NCI-H748 (cell line): ENCODE measurements at regions not wholly inside any gene's neighbourhood (a gene's known extent, or its start where the extent isn't known, plus 50 kb on each side); places are given as distances from the start of the nearest gene placed in this dataset.

Experiments
- DNase-seq: peaks from one replicate; lab custom pipeline; 2025; ENCODE audit not compliant: unreplicated experiment; lab: John Stamatoyannopoulos, UW

DNA sequence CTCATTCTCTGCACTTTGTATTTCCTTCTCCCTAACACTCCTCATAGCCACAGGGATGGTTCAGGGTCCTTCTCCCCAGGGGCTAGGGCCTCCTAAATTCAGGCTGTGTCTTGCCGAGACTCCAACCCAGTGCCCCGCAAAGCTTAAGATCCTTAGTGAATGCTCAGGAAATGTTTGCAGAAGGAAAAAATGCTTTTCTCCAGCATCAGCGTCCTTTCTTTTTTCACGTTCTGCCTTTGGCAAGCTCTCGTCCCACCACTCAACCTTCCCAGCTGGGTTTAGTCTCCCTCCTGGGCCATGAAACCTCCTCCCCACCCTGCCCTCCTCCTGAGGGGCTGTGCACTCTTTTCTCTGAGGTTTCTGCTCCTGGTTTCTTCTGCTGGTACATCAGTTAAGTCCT, 503.8 kb upstream of the B3GAT1 start:
- DNase-seq: no peak

DNA sequence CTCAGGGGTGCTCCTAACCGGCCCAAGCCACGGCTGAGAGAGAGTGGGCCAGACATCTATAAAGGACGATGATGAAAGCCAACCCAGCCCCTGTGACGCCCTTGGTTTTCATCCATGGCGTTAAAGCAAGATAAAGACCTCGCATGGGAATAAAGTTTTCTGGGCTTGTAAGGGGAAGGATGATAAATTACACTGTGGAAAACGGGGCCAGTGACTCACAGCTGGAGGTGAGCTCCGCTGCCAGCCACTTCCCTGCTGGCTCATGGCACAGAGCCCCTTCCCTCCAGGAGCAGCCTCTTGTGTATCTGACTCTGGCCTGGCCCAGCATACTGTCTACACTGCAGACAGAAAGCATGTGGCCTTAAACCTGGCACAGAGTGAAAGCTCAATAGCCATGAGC, 503.2 kb upstream of the B3GAT1 start:
- no peak for DNase-seq

DNA sequence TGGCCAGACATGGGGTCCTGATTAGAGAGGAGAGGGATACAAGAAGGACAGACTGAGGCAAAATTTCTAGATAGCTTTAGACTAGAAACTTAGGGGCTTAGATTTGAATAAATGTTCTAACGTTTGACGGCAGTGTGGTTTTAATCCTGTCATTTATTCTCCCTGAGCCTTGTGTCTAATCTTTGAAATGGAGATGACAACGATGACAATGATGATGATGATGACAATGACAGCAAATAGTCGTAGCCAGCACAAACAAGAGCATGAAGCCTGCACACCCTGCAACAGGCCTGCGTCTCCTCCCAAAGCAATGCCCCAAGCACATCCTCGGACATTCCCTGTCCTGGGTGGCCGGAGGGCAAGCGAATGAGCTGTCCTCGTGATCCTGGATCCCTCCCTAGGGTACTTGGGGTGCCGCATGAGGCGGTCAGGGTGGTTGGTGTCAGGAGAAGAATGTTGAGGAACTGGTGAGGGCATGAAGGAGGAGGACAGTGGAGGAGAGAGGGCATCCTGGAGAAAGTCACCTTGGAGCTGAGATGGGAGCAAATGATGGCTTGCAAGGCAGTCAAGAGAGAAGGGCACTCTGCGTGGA, 502.1 kb upstream of the B3GAT1 start:
- DNase-seq: no peak

DNA sequence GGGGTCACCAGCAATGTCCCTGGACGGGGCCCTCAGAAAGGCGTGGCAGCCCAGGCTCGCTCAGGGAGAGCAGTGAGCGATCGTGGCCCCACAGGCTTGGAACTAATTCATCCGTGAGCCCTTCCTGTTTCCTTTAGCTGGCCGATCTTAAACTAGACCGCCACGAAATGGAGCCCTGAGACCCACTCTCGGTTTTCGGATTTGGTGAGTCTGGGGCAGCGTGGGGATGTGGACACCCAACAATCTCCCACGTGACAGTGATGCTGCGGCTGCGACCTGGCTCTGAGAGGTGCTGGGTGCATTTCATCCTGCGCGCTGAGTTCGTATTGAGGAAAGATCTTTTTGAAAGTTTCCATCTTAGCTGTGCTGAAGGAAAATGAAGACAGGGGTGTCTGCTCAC, 501.3 kb upstream of the B3GAT1 start:
- DNase-seq: no peak

DNA sequence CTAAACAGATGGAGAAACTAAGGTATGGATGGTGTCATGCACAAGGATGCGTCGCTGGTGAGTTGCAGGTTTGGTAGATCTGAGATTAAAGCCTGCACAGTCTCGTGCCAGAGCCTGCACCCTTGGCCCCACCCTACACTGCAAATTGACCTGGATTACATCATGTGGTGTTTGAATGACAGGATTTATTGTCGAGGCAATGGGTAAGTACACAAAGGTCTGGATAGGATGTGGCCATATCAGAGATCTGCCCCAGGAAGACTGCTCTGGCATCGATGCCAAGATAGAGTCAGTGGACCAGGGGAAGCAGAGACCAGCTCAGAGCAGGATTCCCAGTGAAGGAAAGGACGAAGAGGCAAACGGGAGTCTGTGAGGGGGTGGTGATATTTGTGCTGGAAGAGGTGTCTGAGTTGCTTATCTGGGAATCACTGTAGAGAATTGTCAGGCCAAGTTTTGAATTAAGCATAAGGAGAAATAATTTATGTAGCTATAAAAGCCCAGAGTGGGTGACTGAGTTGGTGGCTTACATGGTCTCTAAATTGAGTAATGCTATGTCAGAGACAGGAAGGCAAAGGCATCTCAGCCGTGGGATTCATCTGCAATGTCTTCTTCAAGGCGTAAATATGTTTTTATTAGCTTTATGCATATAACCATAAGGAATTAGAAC, 499.6 kb upstream of the B3GAT1 start:
- peak; percentile 10 for DNase-seq

DNA sequence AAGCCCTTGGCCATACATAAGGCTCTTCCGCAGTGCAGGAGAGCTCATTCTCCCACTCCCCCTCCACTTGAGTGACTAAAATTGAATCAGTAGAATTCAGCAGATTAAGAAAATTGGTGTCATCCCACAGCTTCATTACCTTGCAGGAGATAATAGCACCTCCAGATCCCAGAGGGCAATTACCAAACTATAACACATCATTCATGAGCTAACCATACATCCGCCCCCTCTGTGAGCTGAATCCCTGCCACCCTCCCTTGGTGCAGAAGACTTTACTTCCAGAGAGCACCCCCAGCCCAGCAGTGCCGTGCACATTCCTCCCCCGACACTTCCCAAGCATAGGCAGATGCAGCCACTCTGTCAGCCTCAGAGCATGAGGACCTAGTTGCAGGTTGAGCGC, 496.5 kb upstream of the B3GAT1 start:
- no peak for DNase-seq

DNA sequence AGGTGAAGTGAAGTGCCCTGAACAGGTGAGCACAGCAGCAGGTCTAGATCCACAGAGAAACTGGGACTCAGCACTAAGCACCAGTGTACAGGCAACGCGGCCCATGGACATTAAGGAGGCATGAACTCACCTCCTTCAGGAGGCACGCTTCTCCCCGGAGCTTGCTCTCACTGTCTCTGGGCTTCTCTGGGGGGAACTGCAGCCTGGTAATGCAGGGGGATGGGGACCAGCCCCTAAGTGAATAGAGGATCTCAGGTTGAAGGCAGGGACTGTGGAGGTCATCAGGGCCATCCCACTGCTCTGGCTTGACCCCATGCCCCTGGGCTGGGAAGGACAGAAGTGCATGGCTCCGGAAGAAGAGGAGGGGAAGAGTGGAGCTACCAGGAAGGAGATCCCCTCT, 495.6 kb upstream of the B3GAT1 start:
- DNase-seq: no peak

DNA sequence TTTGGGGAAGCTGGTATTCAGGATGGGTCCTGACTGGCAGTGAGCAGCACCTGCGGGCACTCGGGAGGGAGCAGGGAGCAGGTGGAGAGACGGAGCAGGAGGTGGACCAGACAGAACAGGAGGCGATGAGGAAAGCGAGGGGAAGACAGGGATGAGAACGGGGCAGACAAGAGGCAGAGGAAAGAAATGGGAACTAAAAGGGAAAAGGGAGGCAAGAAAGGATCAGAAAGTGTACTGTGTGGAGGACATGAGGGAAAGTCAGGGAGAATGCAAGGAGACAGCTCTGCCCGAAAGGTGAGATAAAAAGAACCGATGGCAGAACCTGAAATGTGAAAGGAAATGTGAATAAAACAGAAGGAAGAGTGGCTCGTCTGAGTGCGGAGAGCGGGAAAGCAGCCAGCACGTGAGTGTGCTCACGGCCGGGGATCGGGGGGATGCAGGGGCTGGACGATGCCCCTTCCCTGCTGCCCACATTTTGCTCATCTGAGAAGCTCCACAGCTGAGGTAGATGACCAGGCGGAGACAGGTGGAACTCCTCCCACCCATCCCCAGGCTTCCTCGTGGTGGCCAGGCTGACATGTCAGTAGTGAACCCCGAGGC, 494.4 kb upstream of the B3GAT1 start:
- DNase-seq: no peak

DNA sequence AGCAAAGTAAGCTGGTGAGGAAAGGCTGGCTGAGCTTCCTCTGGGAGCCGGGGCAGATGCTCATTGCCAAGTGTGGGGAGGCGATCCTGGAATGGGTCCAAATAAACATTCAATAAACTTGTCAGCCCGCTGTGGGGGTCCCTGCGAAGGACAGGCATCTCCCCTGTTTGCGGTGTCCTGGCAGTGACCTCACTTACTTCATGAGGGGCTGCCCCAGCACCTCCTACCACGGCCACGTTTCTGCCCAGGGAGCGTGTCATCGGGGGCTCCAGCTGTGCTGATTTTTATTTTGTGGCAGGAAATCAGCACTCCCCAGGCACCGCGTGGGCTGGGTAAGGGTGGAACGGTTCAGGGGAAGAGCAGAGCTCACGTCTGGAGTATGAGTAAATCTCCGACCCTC, 493.9 kb upstream of the B3GAT1 start:
- DNase-seq: peak; percentile 5

DNA sequence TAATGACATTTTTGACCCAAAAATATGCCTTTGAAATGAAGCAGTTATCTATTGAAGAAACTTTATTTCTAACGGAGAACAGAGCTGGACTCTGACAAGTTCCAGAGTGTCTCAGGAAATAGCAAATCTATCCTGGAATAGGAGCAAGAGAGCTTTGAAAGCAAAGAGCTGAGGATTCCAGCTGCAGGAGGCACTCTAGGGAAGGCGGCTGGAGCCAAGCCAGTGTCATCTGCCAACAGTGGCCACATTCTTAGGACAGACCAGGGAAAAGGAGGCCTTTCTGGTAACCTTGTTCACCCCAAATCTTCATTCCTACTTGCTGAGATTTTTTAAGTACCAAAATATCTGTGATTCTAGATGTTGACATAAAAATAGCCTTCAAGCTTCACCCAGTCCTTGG, 493.5 kb upstream of the B3GAT1 start:
- no peak for DNase-seq

DNA sequence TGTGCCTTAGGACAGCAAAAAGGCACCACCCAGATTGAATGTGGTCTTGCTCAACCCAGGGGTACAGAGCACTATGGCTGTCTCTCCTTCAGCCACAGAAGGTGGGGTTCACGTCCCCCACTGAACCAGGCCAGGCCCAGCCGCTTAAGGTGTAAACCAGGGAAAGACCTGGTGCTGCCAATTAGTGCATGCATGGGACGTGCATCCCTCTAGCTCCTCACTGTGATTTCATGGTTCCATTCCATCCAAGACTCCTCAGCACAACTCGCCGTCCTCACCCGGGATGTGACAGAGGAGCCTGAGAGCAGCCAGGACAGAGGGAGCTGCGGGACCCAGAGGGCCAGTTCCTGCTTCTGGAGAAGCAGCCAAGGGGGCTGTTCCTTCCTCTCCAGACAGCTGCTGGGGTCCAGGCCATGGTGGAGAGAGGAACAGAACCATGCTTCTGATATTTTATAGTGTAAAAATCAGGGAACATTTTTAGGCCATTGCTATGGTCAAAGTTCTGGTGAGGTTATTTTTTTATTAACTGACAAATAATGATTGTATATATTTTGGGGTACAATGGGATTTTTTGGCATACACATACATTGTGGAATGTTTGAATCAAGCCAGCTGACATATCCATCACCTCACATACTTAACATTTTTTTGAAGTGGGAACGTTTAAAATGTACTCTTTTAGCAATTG, 492.2 kb upstream of the B3GAT1 start:
- DNase-seq: no peak

DNA sequence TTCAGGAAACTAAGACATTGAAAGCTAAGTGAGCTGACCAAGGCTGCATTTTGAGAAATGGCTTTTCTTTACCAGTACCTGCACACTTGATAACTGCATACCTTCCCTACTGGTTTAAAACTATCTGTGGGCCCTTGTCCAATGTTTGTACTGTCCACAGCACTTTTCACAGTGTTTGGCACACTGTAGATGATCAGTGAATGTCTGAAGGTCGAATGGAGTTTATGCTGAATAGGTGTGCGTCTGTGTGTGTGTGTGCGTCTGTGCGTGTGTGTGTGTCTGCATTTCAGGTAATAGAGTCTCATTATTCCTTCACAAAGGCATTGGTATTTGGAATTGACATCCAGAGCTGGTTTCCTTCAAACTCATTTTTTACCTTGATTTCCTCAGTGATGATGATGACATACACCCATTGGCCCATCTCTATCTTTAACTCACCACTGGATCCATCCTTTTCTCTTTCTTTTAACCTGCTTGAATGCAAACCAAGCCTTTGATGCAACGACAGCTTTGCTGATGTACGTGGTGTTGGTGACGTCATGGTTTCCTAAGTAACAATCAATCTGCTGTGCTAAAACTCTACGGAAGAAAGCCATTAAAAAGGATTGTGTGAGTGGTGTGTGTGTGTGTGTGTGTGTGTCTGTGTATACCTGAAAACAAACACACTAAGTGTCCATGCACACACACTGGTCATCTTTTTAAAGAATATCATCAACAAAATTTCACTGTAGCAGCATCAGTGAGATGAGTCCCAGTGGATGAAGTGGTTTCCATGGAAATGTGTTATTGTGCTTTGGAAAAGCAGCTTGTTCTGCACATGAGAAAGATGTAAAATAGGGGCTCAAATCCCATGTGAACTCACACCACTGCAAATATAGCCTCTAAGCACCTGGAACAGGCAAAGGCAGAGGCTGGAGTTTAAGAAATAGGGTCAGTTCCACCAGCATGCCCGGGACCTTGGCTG, 490.2 kb upstream of the B3GAT1 start:
- DNase-seq: peak; percentile 25

DNA sequence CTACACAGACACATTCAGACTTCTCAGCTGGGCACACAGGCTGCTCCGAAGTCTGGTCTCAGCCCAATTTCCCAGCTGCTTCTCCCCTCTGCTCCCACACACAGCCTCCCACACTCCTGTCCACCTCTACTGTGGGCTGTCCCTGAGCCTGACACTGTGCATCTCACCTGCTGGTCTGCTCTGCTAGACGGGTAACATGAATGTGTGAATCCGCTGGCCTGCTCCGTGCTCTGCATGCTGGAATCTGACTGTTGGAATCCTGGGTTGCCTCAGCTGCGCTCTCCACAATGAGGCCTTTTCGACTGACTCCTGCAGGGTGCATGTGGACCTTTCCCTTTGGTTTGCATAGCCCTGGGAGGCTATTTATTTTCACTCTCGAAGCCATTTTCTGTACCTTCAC, 489.5 kb upstream of the B3GAT1 start:
- no peak for DNase-seq

DNA sequence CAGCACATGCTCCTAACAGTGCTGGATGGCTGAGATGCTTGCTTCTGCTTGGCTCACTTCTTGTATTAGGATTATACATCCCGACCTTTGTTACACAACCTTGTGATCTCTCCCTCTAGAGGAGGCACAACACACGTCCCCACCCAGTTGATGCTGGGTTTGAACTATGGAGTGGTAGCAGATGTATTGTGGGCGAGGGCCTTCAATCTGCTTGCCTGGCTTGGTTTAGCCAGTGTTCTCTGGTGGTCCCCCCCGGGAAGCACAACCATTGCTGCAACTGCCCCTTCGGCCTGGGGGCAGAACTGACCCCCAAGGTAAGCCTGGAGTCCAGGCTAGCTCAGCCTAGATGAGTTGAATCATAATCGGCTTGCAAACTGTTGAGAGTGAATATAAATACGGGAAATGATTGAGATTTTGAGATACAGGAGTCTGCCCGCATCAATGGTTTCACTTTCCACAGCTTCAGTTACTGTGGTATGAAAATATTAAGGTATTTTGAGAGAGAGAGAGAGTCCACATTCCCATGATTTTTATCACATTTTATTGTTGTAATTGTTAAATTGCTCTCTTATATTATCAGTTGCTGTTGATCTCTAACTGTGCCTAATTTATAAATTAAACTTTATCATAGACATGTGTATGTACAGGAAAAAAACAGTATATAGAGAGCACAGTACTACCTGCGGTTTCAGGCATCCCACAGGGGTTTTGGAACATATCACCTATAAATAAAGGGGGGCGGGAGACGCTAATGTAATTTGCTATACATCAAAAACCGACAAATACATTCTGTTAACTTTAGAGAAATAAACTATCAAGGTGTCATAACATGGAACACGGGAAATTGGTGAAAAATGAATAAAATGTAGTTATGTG, 482.0 kb upstream of the B3GAT1 start:
- DNase-seq: no peak

DNA sequence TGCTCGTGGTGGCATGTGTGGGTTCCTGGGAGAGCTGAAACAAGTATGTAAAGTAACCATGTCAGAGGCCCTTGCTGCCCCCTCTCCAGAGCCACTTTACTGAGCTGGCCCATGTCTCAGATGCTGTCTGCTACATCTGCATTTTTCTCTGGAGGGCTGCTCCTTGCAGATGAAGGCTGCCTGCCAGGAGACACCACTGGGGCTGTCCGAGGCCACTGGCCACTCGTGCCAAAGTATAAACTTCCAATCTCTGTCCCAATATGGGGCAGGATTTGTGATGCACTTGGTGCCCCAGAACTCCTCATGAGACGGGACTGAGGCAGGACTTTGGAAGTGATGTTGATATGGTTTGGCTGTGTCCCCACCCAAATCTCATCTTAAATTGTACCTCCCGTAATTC, 478.4 kb upstream of the B3GAT1 start:
- DNase-seq: no peak

DNA sequence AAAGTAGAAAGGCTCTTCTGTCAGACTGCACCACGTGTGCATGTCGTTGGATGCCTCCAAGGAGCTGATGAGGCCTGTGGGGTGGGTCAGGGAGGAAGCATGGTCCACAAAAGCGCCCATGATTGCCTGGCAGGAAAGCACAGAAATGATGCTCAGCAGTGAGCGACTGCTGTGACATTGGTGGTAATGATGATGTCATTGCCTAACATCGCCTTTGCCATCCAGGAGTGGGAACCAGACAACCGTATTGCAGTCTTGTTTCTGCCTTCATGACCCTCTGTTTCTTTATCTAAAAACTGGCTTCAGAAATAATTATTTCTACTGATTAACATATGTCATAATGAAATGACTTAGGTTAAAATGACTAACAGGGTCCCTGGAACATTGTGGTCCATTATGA, 477.8 kb upstream of the B3GAT1 start:
- no peak for DNase-seq

DNA sequence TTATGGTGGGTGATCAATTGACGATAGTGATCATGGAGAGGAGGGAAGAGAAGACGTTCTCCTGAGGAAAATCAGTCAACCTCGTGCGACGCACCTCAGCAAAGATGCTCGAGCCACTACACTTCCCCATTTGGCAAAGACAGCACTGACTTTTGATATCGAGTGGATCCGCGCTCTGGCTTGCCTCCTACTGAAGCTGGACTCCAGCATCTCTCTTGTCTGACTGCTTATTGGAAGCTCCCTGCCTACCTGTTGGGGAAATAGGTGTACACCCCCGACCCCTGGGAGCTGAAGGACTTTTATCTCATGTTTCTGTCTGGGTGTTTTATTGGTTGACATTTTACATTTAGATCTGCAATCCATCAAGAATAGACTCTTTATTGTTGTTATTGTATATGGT, 476.8 kb upstream of the B3GAT1 start:
- DNase-seq: no peak

DNA sequence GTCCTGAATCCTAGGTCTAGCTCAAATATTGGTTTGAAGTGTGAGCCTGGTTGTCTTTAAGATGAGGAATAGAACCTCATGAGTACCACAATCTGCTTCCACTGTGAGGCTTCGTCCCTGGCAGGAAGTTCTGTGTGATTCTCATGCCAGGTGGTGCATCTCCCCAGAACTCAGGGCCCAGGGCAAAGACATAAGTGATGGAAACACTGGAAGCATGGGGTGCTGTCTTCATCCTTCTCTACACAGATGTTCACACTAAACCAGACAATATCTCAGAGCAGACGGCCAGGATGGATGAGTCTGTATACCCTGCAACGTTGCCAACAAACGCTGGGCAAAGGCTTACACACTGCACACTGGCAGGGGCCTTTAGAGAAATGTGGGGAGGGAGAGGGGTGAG, 475.9 kb upstream of the B3GAT1 start:
- DNase-seq: no peak

DNA sequence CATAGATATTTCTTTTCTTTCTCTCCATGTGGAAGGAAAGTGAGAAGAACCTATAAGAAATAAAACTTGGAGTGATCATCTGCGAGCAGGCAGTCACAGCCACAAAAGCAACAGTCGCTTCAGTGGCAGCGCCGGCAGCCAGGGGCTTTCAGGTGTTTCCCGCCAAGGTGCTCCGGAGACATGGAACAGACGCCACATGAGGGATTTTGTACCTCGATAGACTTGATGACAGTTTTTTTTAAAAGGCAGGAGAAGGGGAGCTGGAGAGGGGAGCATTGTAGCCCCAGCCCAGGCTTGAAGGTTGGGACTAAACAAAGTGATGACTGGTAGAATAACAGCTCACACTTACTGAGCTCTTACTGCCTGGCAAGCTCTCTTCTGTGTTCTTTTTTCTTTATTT, 471.4 kb upstream of the B3GAT1 start:
- no peak for DNase-seq

DNA sequence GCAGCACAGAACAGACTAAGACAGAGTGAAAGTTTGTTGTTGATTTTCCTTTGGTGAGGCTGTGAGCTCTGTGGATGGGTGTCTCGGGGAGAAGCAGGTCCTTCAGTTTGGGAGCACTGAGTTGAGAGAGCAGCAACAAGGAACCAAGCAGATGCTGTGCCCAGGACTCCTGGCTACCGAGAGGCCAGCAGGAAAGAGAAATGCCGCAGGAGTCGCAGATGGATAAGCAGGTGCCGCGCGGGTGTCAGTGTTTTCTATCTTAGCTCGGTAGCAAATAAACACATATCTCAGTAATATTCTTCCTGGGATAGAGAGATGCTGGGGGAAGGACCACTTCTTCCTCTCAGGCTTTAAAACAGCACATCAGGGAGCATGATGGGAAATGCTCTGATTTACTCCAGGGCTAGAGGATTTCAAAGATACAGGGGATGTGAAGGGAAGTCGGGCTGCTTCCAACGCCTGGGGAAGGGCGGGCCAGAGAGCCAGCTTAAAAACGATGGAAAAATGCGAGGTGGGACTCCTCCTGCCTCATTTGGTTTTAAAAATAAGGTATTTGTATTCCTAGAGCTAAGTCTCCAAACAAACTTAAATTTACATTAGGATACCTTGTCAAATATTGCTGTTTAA, 470.7 kb upstream of the B3GAT1 start:
- no peak for DNase-seq
